ENCODE measurements at regions not wholly inside any gene's neighbourhood (a gene's known extent, or its start where the extent isn't known, plus 50 kb on each side); places are given as distances from the start of the nearest gene placed in this dataset.

GRCh38 chr3:189096092-189096491 is 75.7 kb upstream of the TPRG1 start:
- Histone ChIP-seq H3K9me3 (no peaks in the 10 kb centered on the region), H3K4me1 (no peaks in the 10 kb centered on the region), H3K4me3 (no peak overlapping the region), H3K27me3 (replicated peaks in 1 of 7) (no peaks in the 10 kb centered on the region), H3K27ac (no peak overlapping the region), H3K36me3 (no peaks in the 10 kb centered on the region)
- 78 to 93% (median 86%) methylated on average over 1 of the region's 1 CpG for WGBS, 5 donors
- intact Hi-C loops (cut with DNase I; ENCODE audit: low total_unique reads) = no loop called here
- TF ChIP-seq CTCF (IDR thresholded peaks at IDR 0.05 in 8 of 11, conservative IDR thresholded peaks at IDR 0.05 in 3 of 11) (no peak), POLR2A (IDR thresholded peaks at IDR 0.05) (no peak)
- DNase-seq = no peak

GRCh38 chr3:189099031-189099471 is 72.7 kb upstream of the TPRG1 start:
- peak; percentile 64 for DNase-seq
- 77 to 91% (median 88%) methylated on average over 12 of the region's 12 CpGs for WGBS, 5 donors
- no peak for TF ChIP-seq CTCF (IDR thresholded peaks at IDR 0.05 in 8 of 11, conservative IDR thresholded peaks at IDR 0.05 in 3 of 11)
- peak in 1 of 3 donors; percentile 37 for TF ChIP-seq POLR2AphosphoS5 (IDR thresholded peaks at IDR 0.05)
- H3K27ac ChIP-seq = peak overlapping the region in 2 of 8 donors; percentile 22 to 45
- no peak overlapping the region for H3K4me3 ChIP-seq
- intact Hi-C loops (cut with DNase I; ENCODE audit: low total_unique reads) = no loop called here
- H3K36me3 ChIP-seq = no peaks in the 10 kb centered on the region
- H3K27me3 ChIP-seq (replicated peaks in 1 of 7) = no peaks in the 10 kb centered on the region
- no peaks in the 10 kb centered on the region for H3K4me1 ChIP-seq
- no peaks in the 10 kb centered on the region for H3K9me3 ChIP-seq

- no peaks in the 10 kb centered on the region for H3K4me1 ChIP-seq
- no peak overlapping the region for H3K4me3 ChIP-seq
- H3K27ac ChIP-seq = peak overlapping the region in 3 of 8 donors; percentile 15 to 45 (median 22)
- H3K27me3 ChIP-seq (replicated peaks in 1 of 7) = no peaks in the 10 kb centered on the region
- intact Hi-C loops (cut with DNase I; ENCODE audit: low total_unique reads) = no loop called here
- 73 to 90% (median 82%) methylated on average over 12 of the region's 12 CpGs for WGBS, 5 donors
- TF ChIP-seq CTCF (IDR thresholded peaks at IDR 0.05 in 8 of 11, conservative IDR thresholded peaks at IDR 0.05 in 3 of 11) (no peak), POLR2AphosphoS5 (IDR thresholded peaks at IDR 0.05) (no peak), POLR2A (IDR thresholded peaks at IDR 0.05) (no peak)
- H3K9me3 ChIP-seq = no peaks in the 10 kb centered on the region
- H3K36me3 ChIP-seq = no peaks in the 10 kb centered on the region
- DNase-seq = no peak
These were observed 72.1 kb upstream of the TPRG1 start for GRCh38 chr3:189099505-189100290.

- DNase-seq = no peak
These were observed 70.9 kb upstream of the TPRG1 start for GRCh38 chr3:189100866-189101265.

More at GRCh38 chr3:189100866-189101265, 70.9 kb upstream of the TPRG1 start:
- WGBS, 5 donors = 88 to 94% (median 91%) methylated on average over 2 of the region's 2 CpGs
- Histone ChIP-seq H3K4me3 (no peak overlapping the region), H3K9me3 (no peaks in the 10 kb centered on the region), H3K27me3 (replicated peaks in 1 of 7) (no peaks in the 10 kb centered on the region), H3K36me3 (no peaks in the 10 kb centered on the region), H3K4me1 (no peaks in the 10 kb centered on the region), H3K27ac (no peak overlapping the region)
- no peak for TF ChIP-seq POLR2AphosphoS5 (IDR thresholded peaks at IDR 0.05)
- TF ChIP-seq CTCF (IDR thresholded peaks at IDR 0.05 in 8 of 11, conservative IDR thresholded peaks at IDR 0.05 in 3 of 11) = no peak
- TF ChIP-seq POLR2A (IDR thresholded peaks at IDR 0.05) = no peak
- intact Hi-C loops (cut with DNase I; ENCODE audit: low total_unique reads) = no loop called here
